BJ (cell line): ENCODE measurements at regions not wholly inside any gene's neighbourhood (a gene's known extent, or its start where the extent isn't known, plus 50 kb on each side); places are given as distances from the start of the nearest gene placed in this dataset.

Experiments
- CTCF ChIA-PET: fragments of 350-600 bp; formaldehyde crosslinking; extraction: SDS; loops from one replicate; lab custom pipeline; 2021; ENCODE audit warnings: antibody characterized with exemption, inconsistent platforms; lab: Yijun Ruan, JAX
- POLR2A ChIA-PET: fragments of 300-600 bp; sonication (Branson Sonifier 250); formaldehyde crosslinking; extraction: SDS; loops from one replicate; lab custom pipeline; 2021; ENCODE audit warnings: antibody characterized with exemption; lab: Charles Lee
- DNase-seq: peaks from one replicate; pipeline ENCODE4 v3.0.0-alpha.2; 2011; ENCODE audit warnings: low read depth
- H3K27me3 ChIP-seq: 2 replicates; pipeline ENCODE4 v1.6.0; 2011; ENCODE audit warnings: low read length; ENCODE audit not compliant: control insufficient read depth, insufficient read depth
- H3K36me3 ChIP-seq: 2 replicates; pipeline ENCODE4 v1.5.1; 2011; ENCODE audit warnings: low read length; ENCODE audit not compliant: control insufficient read depth, insufficient read depth
- H3K4me3 ChIP-seq: 2 replicates; pipeline ENCODE4 v1.5.1; 2011; ENCODE audit warnings: low read depth, mild to moderate bottlenecking, control low read depth, low read length
- TF ChIP-seq, protein P1 (sequence below): IDR thresholded peaks from 2 replicates; pipeline ENCODE4 v1.5.1; 2011; ENCODE audit warnings: low read depth, mild to moderate bottlenecking, control low read depth, inconsistent platforms, low read length, moderate library complexity; ENCODE audit not compliant: insufficient read depth

- ChIA-PET CTCF (no interaction called here), POLR2A (no interaction called here)
- TF ChIP-seq, protein P1, sequence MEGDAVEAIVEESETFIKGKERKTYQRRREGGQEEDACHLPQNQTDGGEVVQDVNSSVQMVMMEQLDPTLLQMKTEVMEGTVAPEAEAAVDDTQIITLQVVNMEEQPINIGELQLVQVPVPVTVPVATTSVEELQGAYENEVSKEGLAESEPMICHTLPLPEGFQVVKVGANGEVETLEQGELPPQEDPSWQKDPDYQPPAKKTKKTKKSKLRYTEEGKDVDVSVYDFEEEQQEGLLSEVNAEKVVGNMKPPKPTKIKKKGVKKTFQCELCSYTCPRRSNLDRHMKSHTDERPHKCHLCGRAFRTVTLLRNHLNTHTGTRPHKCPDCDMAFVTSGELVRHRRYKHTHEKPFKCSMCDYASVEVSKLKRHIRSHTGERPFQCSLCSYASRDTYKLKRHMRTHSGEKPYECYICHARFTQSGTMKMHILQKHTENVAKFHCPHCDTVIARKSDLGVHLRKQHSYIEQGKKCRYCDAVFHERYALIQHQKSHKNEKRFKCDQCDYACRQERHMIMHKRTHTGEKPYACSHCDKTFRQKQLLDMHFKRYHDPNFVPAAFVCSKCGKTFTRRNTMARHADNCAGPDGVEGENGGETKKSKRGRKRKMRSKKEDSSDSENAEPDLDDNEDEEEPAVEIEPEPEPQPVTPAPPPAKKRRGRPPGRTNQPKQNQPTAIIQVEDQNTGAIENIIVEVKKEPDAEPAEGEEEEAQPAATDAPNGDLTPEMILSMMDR = no peak
- H3K36me3 ChIP-seq = no peaks in the 10 kb centered on the region
- DNase-seq = no peak
- no peak overlapping the region for H3K4me3 ChIP-seq
- no peaks in the 10 kb centered on the region for H3K27me3 ChIP-seq
Observed at GRCh38 chr4:135201081-135201480, 999.5 kb upstream of the PABPC4L start.

GRCh38 chr4:135197641-135198040 lies 996.1 kb upstream of the PABPC4L start:
- Histone ChIP-seq H3K27me3 (no peaks in the 10 kb centered on the region), H3K36me3 (no peaks in the 10 kb centered on the region), H3K4me3 (no peak overlapping the region)
- DNase-seq = no peak
- TF ChIP-seq, protein P1 = no peak
- ChIA-PET CTCF (interaction anchor here (0.6 kb wide), 1 partner anchor 191 kb away, joined by 3 read pairs; no protein-coding TSS in a partner anchor), POLR2A (no interaction called here)

GRCh38 chr4:135194477-135194876 lies 992.9 kb upstream of the PABPC4L start:
- CTCF ChIA-PET = no interaction called here
- no peak overlapping the region for H3K4me3 ChIP-seq
- TF ChIP-seq, protein P1 = no peak
- no peaks in the 10 kb centered on the region for H3K36me3 ChIP-seq
- H3K27me3 ChIP-seq = no peaks in the 10 kb centered on the region
- DNase-seq = no peak
- POLR2A ChIA-PET = no interaction called here

GRCh38 chr4:135192751-135193535 lies 991.4 kb upstream of the PABPC4L start:
- Histone ChIP-seq H3K36me3 (no peaks in the 10 kb centered on the region), H3K4me3 (no peak overlapping the region), H3K27me3 (no peaks in the 10 kb centered on the region)
- TF ChIP-seq, protein P1 = no peak
- ChIA-PET CTCF (no interaction called here), POLR2A (no interaction called here)
- no peak for DNase-seq

DNA sequence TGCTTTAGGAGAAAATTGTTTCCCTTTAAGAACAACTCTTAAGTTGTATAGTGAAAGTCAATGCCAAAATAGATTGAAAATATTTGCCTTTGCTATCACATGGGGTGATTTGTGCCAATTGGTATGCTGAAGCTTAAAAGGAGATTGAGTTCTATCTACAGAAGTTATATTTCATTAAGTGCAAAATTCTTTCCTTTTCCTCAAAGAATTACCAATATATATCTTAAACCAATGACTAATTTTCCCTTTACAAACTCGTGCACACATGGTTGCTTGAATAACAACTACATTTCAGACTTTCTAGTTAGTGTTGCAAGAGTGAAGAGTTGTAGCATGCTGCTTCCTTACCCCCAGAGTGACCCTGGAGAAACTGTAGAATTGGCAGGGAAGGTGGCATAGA lies 990.0 kb upstream of the PABPC4L start:
- H3K4me3 ChIP-seq = no peak overlapping the region
- CTCF ChIA-PET = no interaction called here
- POLR2A ChIA-PET = no interaction called here

More for the DNA sequence above, 990.0 kb upstream of the PABPC4L start:
- TF ChIP-seq, protein P1 = no peak
- Histone ChIP-seq H3K36me3 (no peaks in the 10 kb centered on the region), H3K27me3 (no peaks in the 10 kb centered on the region)
- DNase-seq = no peak
